Activated T-cell treated with anti-CD3 and anti-CD28 coated beads for 1 hour (primary cell): ENCODE measurements at regions not wholly inside any gene's neighbourhood (a gene's known extent, or its start where the extent isn't known, plus 50 kb on each side); places are given as distances from the start of the nearest gene placed in this dataset.

Source experiments
- DNase-seq: peaks from one replicate; pipeline ENCODE4 v3.0.0-alpha.2; 2020; ENCODE audit warnings: low read depth

DNA sequence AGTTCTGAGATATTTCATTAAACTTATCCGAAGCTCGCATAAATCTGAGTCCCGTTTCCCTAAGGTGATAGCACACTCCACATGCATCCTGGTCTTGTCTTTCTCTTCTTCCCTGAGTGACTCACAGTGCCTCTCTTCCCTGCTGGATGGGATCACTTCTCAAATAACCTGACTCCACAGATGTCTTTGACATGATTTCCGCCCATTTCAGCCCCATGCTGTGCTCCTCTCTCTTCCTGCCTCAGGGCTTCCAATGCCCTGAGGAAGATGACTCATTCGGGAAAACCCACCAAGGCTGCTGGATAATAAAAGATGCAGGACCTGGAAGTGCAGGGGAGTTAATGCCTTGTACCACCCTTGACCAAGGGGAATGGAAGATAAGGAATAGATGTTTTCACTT, 441.7 kb upstream of the SOX11 start:
- no peak for DNase-seq

DNA sequence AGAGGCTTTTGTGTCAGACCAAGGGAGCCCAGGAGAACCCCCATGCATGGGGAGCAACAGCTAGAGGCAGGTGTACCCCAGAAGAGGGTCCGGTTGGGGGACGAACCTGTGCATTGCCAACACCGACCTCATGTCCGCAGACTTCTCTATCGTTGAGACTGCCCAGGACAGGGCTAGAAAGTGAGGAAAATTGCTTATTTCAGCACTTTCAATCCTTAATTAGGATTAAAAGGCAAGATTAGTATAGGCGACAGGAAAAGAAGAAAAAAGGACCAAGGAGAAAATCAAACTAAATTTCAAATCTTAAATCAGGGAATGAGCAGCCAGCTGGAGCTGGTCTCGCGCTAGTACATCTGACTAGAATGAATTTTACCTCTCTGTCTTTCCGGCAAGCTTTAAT, 438.9 kb upstream of the SOX11 start:
- no peak for DNase-seq

DNA sequence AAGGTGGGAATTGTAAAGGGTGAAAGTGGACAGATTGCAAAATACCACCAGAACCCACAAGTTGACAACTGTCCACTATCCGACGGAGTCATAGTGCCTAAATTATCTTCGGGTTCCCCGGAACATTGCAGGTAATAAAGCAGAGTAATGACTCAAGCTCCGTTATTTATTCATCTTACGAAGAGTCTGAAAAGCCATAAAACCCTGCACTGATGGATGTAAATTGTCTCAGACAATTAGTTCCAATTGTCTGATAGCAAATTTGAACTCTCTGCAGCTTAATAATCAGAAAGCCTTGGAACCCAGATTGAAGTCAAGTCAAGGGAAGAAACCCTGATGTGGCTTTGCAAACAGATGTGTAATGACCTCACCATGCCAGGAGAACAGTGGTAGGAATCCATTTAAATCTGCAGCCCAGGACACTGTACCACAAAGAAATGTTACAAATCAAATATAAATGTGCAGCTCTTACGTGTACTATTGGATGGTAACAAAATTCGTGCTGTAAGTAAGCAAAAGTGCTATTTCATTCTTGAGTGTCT, 437.3 kb upstream of the SOX11 start:
- no peak for DNase-seq

DNA sequence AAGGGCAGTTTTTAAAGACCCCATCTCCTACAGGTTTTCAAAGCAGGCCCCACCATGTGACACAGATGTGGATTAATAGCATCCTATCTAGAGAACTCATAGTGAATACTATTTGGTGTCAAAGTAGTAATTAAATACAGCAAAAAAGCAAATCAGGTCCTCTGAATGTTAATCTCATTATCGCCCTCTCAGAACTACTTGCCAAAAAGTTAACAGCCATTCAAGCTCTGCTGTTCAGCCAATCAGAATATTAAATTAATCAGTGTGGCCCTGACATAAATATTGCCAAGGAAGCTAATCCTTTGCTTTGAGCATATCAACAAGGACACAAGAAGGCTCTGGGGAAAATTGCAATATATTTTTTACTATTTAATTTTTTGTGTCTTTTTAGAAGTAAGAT, 428.9 kb upstream of the SOX11 start:
- DNase-seq: no peak

DNA sequence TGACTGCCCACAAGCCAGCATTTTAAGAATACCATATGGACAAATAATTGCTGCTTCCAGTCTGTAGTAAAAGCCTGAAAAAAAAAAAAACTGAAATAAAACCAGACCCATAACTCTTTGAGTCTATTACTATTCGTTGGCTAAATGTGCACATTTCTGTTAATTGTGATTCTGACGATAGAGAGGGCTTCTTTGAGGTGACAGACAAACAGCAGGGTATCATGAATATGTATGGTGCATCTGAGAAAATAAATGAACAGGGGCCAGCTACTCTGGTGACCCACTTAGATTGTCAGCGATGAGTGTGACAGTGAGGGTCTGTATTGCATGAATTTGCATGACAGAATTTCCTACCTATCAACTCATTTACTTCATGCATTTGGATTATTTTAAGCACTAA, 427.8 kb upstream of the SOX11 start:
- DNase-seq: no peak

DNA sequence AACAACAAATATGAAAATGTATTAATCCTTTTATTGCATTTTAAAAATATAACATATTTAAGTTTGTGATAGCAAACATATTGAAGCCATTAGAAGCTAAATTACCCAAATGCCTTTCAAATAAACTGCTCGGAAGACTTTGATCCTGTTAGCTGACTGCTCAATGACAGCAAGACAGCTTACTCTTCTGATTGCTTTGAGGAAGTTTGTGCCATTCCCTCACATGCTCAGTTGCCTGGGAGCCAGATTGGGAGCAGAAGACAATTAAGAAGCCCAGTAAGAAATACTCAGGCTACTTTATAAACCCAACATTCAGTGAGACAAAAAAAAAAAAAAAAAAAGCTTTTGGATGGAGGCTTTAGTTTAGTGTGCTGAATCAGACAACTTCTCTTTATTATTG, 407.1 kb upstream of the SOX11 start:
- no peak for DNase-seq

DNA sequence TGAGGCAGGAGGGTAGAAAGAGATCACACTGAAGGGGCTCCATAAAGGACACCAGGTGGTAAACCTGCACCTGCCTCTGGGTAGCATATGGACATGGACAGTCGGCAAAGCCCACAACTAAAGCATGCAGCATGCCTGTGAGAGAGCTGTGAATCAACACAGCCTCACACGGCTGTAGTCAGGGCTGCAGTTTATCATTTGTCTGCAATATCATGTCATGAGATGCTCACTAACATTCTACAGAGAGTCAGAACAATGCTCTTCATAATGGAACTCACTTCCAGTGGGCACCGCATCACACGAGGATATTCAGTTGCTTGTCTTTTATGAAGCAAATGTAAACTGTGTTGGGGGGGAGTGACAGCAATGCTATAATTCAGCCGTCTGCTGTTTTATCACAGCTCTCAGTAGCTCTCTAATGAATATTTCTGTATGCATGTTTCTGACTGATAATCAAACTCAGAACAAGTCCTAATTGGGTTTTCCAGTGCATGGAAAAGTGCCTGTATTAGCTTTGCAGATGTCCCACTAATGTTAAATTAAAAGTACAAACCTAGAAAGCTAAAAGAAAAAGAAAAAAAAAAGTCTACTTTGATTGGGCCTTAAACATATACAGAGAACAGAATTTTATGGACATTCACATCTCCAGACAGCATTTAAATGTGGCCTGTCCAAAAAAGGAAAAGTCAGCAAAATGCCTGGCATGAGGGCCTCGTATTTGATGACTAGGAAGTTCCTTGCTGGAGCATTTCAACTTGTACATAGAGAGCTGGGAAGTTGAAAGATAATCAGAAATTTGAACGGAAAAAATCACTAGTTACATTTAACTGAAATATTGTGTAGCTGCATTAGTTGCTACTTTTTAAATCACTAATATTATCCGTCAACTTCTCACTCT, 406.1 kb upstream of the SOX11 start:
- DNase-seq: no peak

DNA sequence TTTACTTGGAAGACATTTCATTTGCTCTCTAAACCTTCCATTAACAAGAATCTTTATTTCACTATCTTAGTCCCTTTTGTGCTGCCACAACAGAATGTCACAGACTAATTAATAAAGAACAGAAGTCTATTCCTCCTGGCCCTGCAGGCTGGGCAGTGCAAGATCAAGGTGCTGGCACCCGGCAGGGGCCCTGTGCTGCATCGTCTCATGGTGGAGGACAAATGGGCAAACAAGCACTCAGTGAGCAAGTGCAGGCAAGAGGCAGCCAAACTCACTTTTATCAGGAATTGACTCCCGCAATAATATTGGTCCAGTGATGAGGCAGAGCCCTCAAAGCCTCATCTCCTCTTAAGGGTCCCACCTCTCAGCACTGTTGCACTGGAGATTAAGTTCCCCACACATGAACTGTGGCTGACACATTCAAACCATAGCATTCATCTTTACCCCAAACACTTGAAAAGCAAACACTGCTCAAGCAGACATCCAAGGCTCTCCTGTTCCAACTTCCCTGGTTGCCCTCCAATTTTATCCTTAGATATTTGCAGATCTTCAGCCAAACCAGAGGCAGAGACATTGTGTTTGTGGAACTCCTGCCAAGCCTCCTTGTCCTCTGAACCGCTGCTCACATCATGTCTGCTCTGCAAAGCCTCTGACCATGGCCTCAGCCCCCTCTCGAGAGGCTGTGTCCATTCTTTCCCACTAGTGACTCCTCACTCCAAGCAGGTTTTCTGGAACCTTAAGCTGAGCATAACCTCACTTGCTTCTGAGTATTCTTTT, 404.4 kb upstream of the SOX11 start:
- DNase-seq: no peak

DNA sequence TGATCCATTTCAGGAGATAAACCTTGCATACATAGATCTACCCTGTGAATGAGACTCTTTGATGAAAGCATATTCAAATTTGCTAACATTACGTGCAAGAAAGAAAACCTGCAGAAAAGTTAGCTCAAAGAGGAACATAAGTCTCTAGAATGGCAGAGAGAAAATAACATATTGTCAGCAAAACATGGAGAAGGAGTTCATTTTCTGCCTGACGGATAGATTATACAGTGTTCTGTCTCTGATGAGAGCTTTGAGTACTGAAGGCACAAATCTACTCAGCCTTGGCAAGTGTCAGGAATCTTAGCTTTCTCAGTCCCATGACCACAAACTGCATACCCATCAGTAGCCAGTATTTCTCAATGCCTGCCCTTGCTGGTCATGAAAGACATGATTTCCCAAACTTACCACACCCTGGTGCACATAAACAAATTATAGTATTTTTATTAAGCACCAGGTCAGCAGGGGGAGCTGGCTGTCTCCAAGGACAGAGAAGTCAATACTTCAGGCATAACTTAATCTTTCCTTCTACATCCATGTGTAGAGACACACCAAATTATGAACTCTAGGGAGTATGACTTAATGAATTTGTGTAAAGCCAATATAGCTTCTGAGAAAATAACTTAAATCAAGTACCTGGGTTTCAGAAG, 401.2 kb upstream of the SOX11 start:
- DNase-seq: no peak

DNA sequence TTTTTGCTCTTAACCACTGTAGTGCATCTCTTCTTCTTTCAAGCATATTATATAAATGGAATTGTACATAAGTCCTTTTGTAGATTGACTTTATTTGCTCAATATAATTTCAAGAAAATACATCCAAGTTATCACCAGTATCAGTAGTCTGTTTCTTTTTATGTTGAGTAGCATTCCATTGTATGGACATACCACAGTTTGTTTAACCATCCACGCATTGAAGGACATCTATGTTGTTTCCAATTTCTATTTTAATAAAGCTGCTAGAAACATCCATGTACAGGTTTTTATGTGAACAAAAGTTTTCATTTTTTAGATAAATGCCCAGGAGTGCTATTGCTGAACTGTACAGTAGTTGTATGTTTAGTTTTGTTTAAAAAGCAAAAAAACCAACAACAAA, 387.5 kb upstream of the SOX11 start:
- DNase-seq: no peak

DNA sequence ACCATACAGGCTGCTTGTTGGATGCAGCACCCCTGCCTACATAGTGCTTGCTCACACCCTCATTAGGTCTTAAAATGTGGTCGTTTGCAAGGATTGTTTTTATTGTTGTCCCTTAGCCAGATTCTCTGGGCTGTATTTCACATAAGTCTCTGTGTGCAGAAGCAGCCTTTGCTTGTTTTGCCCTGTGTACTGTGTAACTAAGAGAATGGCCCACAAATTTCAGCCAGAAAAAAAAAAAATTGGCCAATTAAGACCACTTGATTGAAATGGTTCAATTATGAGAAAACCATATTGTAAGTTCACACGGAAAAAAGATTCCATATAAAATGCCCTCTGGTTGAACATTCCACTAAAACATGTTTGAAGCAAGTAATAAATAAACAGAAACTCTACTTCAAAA, 377.1 kb upstream of the SOX11 start:
- no peak for DNase-seq

DNA sequence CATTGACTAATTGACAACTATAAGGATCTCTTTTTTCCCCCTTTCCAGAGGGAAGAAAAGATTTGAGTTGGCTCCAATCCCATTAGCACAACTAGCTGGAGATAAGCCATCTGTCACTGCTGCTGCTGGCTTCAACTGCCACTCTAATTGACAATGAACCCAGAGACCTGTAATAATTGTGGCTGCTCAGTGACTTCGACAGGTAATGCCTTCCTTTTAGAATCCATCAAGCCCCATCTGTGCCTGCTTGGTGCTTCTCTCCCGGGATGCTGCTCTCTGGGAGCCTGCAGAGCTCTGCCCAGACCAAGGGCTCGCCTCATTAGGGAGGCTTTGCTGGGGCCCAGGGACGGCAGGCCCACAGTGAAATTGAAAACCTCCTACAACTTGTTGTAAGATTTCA, 376.7 kb upstream of the SOX11 start:
- no peak for DNase-seq

DNA sequence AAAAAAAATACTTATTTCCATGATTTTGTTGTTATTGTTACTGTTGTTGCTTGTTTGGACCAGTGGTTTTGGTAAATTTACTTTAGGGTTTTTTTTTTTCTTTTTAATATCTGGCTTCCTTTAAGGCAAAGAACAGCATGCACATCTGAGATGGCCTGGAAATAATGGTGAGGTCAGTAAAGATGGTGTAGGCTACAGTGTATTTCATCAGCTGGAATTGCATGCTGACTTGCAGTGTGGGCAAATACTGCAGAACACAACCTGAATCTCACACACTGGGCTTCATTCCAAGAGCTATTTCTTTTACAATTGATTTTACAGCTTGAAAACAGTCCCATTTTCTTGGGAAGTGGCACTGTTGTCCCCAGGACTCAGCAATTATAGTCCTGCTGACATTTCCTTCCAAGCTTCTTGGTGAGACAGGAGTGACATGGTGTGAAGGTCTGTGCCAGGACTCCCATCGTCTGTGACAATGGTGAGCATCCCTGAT, 376.1 kb upstream of the SOX11 start:
- no peak for DNase-seq

DNA sequence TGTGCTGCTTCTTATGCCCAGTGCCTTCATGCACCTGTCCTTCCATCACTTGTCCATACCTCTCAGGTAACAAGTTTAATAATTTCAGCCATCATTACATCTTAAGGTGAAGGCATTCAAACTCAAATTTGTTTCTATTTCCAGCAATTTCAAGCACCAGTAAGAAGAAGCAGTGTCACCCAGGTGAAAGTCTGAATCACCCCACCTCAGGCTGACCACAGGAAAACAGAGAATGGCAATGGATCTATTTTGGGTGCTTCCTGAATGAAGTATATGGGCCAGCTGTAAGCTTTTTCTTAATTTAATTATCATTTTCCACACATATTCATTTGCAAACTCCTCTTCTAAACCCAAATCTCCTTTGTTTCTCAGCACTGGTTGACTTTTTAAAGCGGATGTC, 372.7 kb upstream of the SOX11 start:
- DNase-seq: no peak

DNA sequence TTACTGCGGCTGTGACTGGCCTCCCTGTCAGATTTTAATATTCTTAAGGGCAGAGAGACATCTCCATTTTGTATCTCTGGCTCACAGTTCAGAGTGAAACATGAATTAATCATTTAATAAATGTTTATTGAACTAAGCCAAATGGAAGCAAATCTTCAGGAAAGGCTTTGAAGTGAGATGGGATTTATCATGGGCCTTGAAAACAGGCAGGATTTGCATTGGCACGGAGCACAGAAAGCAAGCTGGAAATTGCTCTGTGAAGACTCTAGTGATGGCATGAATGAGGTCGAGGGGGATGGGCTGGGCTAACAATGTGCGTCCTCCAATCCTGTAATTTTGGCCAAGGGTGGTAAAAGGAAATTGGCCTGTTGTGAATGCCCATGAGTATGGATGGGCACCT, 369.8 kb upstream of the SOX11 start:
- no peak for DNase-seq

DNA sequence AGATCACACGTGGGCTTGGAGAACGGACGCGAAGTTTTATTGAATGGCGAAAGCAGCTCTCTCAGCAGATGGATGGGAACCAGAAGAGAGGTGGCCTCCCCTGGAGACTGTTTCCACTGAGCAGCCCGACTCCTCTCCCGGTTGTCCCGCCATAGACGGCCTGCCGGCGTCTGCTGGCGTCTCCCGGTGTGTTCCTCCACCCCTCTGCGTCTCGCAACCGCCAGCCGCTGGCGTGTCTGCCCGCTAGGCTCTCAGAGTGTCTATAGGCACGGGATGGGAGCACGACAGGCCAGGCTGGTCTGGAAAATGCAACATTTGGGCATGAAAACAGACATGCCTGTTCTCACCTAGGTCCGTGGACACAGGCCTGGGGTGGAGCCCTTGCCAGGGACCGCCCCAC, 366.7 kb upstream of the SOX11 start:
- DNase-seq: no peak

DNA sequence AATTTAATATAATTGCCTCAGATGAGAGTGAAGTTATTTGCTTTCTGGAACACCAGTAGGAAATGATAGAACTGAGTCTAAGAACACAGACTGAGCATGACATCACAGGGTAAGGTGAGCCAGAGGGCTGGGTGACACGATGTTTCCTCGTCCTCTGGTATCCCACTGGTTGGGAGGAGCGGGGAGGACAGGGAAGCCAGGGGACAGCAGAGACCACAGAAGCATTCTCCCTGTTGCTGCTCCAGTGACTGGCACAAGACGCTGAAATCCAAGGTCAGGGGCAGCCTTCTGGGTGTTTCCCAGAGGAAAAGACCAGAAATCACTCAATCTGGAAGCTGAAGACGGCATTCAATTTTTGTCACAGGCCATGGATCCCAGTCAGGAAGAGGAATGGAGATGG, 363.4 kb upstream of the SOX11 start:
- no peak for DNase-seq

DNA sequence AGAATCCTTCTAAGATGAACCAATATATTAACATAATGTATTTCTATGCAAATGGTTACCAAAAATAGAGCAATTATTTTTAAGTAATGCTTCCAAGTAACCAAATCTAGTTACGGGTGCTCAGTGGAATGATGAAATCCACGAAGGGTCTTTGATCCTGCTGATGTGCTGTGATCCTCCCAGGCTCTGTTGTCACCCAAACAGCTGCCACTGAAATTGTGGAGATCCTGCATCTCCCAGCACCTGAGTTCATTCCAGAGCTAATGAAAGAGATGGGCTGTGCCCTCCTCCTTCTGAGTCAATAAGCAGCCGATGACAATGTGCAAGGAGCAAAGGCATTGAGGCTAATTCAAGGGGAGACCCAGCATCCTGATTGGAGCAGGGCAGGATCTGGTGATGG, 362.4 kb upstream of the SOX11 start:
- no peak for DNase-seq

DNA sequence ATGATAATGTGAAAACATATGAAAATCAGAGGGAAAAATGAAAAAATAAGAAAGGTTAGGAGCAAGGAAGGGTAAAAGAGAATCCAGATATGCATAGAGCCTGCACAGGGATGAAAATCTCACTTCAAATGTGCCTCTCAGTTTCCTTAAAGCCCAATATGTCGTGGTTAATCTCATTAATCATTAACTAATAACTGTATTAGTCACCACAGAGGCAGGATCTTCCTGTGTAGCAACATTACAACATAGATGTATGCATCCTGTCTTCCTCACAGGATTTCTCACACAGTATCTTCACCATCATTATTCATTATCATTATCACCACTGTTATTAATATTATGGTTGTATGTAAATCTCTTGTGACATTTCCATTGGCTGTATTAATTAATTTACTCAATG, 361.2 kb upstream of the SOX11 start:
- no peak for DNase-seq

DNA sequence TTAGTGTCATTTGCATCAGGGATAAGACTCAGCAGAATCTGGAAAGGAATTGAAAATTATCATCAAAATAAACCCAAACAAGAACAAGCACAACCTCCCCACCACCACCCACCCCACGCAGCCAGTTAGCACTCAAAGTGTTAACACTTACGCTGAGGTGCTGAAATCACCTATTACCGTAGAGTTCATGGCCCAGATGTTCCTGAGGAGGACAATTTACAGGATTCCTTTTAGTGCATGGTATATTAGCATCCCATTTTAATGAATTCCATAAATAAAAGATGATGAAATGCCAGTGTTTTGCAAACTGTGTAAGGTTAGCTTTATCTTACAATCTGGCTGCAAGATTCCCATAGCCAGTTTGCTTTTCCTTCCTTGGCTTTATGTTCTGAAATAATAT, 359.3 kb upstream of the SOX11 start:
- DNase-seq: no peak

DNA sequence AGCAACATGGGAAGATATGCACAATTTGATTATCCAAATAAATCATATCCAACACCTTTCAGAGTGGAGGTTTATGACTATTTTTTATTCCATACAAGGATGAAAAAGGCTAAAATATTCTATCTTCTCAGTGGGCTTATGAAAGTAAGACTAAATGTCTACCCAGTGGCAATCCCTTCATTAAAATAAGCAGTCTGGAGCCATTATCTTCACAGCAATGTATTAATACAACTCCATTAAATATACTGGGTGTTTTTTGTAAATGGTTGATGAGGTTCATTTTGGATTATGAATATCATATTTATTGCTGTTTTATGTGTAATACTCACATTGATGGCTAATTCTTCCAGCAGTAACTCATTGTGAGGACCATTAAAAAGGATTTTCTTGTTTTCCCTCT, 352.7 kb upstream of the SOX11 start:
- DNase-seq: no peak

DNA sequence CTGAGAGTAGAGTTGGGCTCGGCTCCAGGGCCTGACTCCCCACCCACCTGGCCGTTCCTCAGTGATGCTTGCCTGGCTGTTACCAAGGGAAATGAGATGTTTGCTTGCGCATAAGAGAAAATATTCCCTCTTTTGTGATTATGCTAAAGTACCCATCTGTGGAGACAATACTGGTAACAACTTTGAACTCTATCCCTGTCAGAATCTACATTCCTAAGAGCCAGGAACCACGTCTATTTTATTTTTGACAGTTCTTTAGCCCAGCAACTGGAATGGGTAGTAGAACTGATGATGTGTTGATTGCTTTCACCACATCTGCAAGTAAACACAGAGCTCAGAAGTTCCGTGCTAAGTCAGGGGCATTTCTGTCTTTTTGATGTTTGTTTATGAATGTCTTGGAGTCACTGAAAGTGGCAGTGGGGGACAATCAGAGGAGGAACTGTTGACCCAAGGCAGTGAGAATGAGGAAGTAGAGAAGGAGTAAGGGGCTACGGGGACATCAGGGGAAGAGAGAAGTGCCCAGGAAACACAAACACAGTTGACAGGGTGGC, 348.3 kb upstream of the SOX11 start:
- no peak for DNase-seq
